ENCODE measurements at regions not wholly inside any gene's neighbourhood (a gene's known extent, or its start where the extent isn't known, plus 50 kb on each side); places are given as distances from the start of the nearest gene placed in this dataset.

GRCh38 chr5:9801908-9802307 lies 171.8 kb upstream of the TAS2R1 start:
- Mint-ChIP-seq H3K27ac (no peak overlapping the region), H3K4me1 (no peaks in the 10 kb centered on the region), H3K9me3 (ENCODE audit: insufficient read depth) (peaks cover 9% of the 10 kb centered on the region), H3K4me3 (no peak overlapping the region), H3K27me3 (no peaks in the 10 kb centered on the region)
- ChIA-PET CTCF (no interaction called here), POLR2A (no interaction called here)
- Histone ChIP-seq H3K4me2 (replicated peaks; ENCODE audit: low read depth, low read length, poor library complexity, severe bottlenecking) (no peak overlapping the region), H3K4me3 (ENCODE audit: control extremely low read depth in 1 of 5, extremely low read depth in 1 of 5, insufficient read depth in 1 of 5, low read depth in 2 of 5, low read length in 4 of 5) (no peak overlapping the region), H3K9me3 (ENCODE audit: control extremely low read depth in 1 of 3, control insufficient read depth in 2 of 3, insufficient read depth in 1 of 3, low read length in 2 of 3) (peaks cover 0 to 8% (median 0%) of the 10 kb centered on the region in 3 donors), H3K4me1 (ENCODE audit: control insufficient read depth in 2 of 2, insufficient read depth in 2 of 2, low read length in 2 of 2) (no peaks in the 10 kb centered on the region), H4K20me1 (ENCODE audit: control insufficient read depth, insufficient read depth, low read length, poor library complexity, severe bottlenecking) (no peaks in the 10 kb centered on the region), H3K27me3 (replicated peaks in 1 of 4; ENCODE audit: control extremely low read depth in 1 of 4, control insufficient read depth in 3 of 4, insufficient read depth in 4 of 4, low read length in 3 of 4) (no peaks in the 10 kb centered on the region), H3K27ac (ENCODE audit: low read length in 2 of 2) (no peak overlapping the region), H3K36me3 (replicated peaks in 1 of 2; ENCODE audit: control extremely low read depth in 1 of 2, control insufficient read depth in 1 of 2, extremely low read depth in 1 of 2, insufficient read depth in 2 of 2, low read length in 1 of 2) (no peaks in the 10 kb centered on the region), H3K79me2 (ENCODE audit: control insufficient read depth, insufficient read depth, low read length) (no peaks in the 10 kb centered on the region), H2AFZ (ENCODE audit: insufficient read depth, low read depth, low read length, poor library complexity, severe bottlenecking) (no peak overlapping the region), H3K9ac (ENCODE audit: low read length) (no peak overlapping the region)
- no peak for TF ChIP-seq CTCF (IDR thresholded peaks at IDR 0.05)
- WGBS (ENCODE audit: insufficient coverage), result 97% methylated on average over 2 of the region's 2 CpGs
- DNase-seq (no peak), ATAC-seq (ENCODE audit: low read depth) (no peak)
- intact Hi-C loops (cut with micrococcal nuclease), result no loop called here

- DNase-seq, result no peak
- TF ChIP-seq CTCF (IDR thresholded peaks at IDR 0.05) (no peak), EZH2 (IDR thresholded peaks at IDR 0.05; ENCODE audit: borderline replicate concordance, insufficient read depth, low read depth, low read length, poor library complexity, severe bottlenecking) (no peak)
- 0% methylated on average over 2 of the region's 4 CpGs for WGBS (ENCODE audit: insufficient coverage)
- Mint-ChIP-seq H3K4me3 (no peak overlapping the region), H3K27ac (no peak overlapping the region), H3K9me3 (ENCODE audit: insufficient read depth) (peaks cover 5% of the 10 kb centered on the region), H3K4me1 (no peaks in the 10 kb centered on the region), H3K27me3 (no peaks in the 10 kb centered on the region)
- Histone ChIP-seq H3K9me3 (ENCODE audit: control extremely low read depth in 1 of 3, control insufficient read depth in 2 of 3, insufficient read depth in 1 of 3, low read length in 2 of 3) (peaks cover 0 to 8% (median 0%) of the 10 kb centered on the region in 3 donors), H3K4me2 (replicated peaks; ENCODE audit: low read depth, low read length, poor library complexity, severe bottlenecking) (no peak overlapping the region), H4K20me1 (ENCODE audit: control insufficient read depth, insufficient read depth, low read length, poor library complexity, severe bottlenecking) (no peaks in the 10 kb centered on the region), H2AFZ (ENCODE audit: insufficient read depth, low read depth, low read length, poor library complexity, severe bottlenecking) (no peak overlapping the region), H3K4me3 (ENCODE audit: control extremely low read depth in 1 of 5, extremely low read depth in 1 of 5, insufficient read depth in 1 of 5, low read depth in 2 of 5, low read length in 4 of 5) (no peak overlapping the region), H3K9ac (ENCODE audit: low read length) (no peak overlapping the region), H3K27me3 (replicated peaks in 1 of 4; ENCODE audit: control extremely low read depth in 1 of 4, control insufficient read depth in 3 of 4, insufficient read depth in 4 of 4, low read length in 3 of 4) (no peaks in the 10 kb centered on the region), H3K36me3 (replicated peaks in 1 of 2; ENCODE audit: control extremely low read depth in 1 of 2, control insufficient read depth in 1 of 2, extremely low read depth in 1 of 2, insufficient read depth in 2 of 2, low read length in 1 of 2) (no peaks in the 10 kb centered on the region), H3K4me1 (ENCODE audit: control insufficient read depth in 2 of 2, insufficient read depth in 2 of 2, low read length in 2 of 2) (no peaks in the 10 kb centered on the region), H3K79me2 (ENCODE audit: control insufficient read depth, insufficient read depth, low read length) (no peaks in the 10 kb centered on the region), H3K27ac (ENCODE audit: low read length in 2 of 2) (no peak overlapping the region)
- CTCF ChIA-PET, result no interaction called here
- no peak for ATAC-seq (ENCODE audit: low read depth)
- POLR2A ChIA-PET, result no interaction called here
- intact Hi-C loops (cut with micrococcal nuclease), result no loop called here
These were observed 169.5 kb upstream of the TAS2R1 start for GRCh38 chr5:9799606-9800005.

All from B cell (primary cell).